A549 (cell line): ENCODE measurements at regions not wholly inside any gene's neighbourhood (a gene's known extent, or its start where the extent isn't known, plus 50 kb on each side); places are given as distances from the start of the nearest gene placed in this dataset.

Experiments used
- ATAC-seq, 2 experiments: fragments of 200-7000 bp in 1 of 2; fragments of >200 bp in 1 of 2; cut with Nextera tagmentation in 1 of 2; cut with Tn5 transposase in 1 of 2; 3 replicates each; pipeline versions ENCODE4 v1.8.0 to v1.9.1; 2018 to 2020; ENCODE audit warnings: mild to moderate bottlenecking in 1 of 2, moderate library complexity in 1 of 2
- CTCF ChIA-PET: fragments of 300-600 bp; sonication (Branson Sonifier 250); formaldehyde crosslinking; extraction: SDS; loops from one replicate; lab custom pipeline; 2021; ENCODE audit warnings: antibody characterized with exemption, inconsistent platforms; lab: Yijun Ruan, JAX
- POLR2A ChIA-PET: fragments of 350-600 bp; formaldehyde crosslinking; extraction: SDS; loops from one replicate; lab custom pipeline; 2021; ENCODE audit warnings: antibody characterized with exemption, inconsistent platforms; lab: Yijun Ruan, JAX
- DNase-seq, 2 experiments: peaks; one replicate each; pipeline versions ENCODE4 v3.0.0 to v3.0.0-alpha.2; 2011 to 2016; ENCODE audit warnings: low read depth in 1 of 2, low spot score in 1 of 2
- FAIRE-seq: peaks from 2 replicates; lab custom pipeline; 2011; peaks lifted over from hg19 to GRCh38; lab: Jason Lieb, UNC
- H3K27ac ChIP-seq, 2 experiments: fragments of >200 bp; sonication (Bioruptor Twin); formaldehyde crosslinking; 3 replicates each; pipeline ENCODE4 v1.5.1; 2016 to 2017
- H3K4me1 ChIP-seq: fragments of >200 bp; sonication (Bioruptor Twin); formaldehyde crosslinking; 3 replicates; pipeline ENCODE4 v1.6.1; 2016
- H3K4me2 ChIP-seq: fragments of >200 bp; sonication (Bioruptor Twin); formaldehyde crosslinking; 3 replicates; pipeline ENCODE4 v1.6.1; 2016
- H3K4me3 ChIP-seq: fragments of >200 bp; sonication (Bioruptor Twin); formaldehyde crosslinking; 3 replicates; pipeline ENCODE4 v1.5.1; 2016
- H3K9me3 ChIP-seq: fragments of >200 bp; sonication (Bioruptor Twin); formaldehyde crosslinking; 3 replicates; pipeline ENCODE4 v1.6.1; 2016
- ATOH8 ChIP-seq: fragments of 250-450 bp; sonication (Bioruptor Pico); IDR thresholded peaks from 2 replicates; pipeline ENCODE4 v1.5.0; 2020; ENCODE audit warnings: low read depth, mild to moderate bottlenecking, moderate library complexity
- BCL3 ChIP-seq: fragments of >200 bp; sonication (Bioruptor Twin); formaldehyde crosslinking; IDR thresholded peaks from 3 replicates; pipeline ENCODE4 v1.6.1; 2016
- BHLHE40 ChIP-seq: IDR thresholded peaks from 2 replicates; pipeline ENCODE4 v1.6.1; 2012; ENCODE audit warnings: low read depth, low read length, inconsistent platforms
- CBX8 ChIP-seq: fragments of 200-600 bp; sonication (generic); IDR thresholded peaks from 2 replicates; pipeline ENCODE4 v1.6.1; 2016
- EHMT2 ChIP-seq: fragments of 200-600 bp; sonication (generic); IDR thresholded peaks from 2 replicates; pipeline ENCODE4 v1.6.1; 2016; ENCODE audit warnings: antibody characterized with exemption, low read depth, mild to moderate bottlenecking, moderate library complexity
- ELK1 ChIP-seq: fragments of 150-350 bp; IDR thresholded peaks from 2 replicates; pipeline ENCODE4 v1.6.1; 2014; ENCODE audit warnings: low read depth, mild to moderate bottlenecking, low read length
- FOXS1 ChIP-seq: fragments of 250-450 bp; sonication (Bioruptor Pico); IDR thresholded peaks from 2 replicates; pipeline ENCODE4 v1.5.0; 2020; ENCODE audit warnings: mild to moderate bottlenecking, moderate library complexity
- GATA3 ChIP-seq: IDR thresholded peaks from 2 replicates; pipeline ENCODE4 v1.6.1; 2012; ENCODE audit warnings: borderline replicate concordance
- HEYL ChIP-seq: fragments of 250-450 bp; sonication (Bioruptor Pico); IDR thresholded peaks from 2 replicates; pipeline ENCODE4 v1.8.0; 2021; ENCODE audit warnings: mild to moderate bottlenecking, moderate library complexity
- HOXB13 ChIP-seq: fragments of 250-450 bp; sonication (Bioruptor Pico); IDR thresholded peaks from 2 replicates; pipeline ENCODE4 v1.5.0; 2020; ENCODE audit warnings: low read depth, mild to moderate bottlenecking, moderate library complexity
- JUN ChIP-seq, 2 experiments: fragments of >200 bp; sonication (Bioruptor Twin); formaldehyde crosslinking; IDR thresholded peaks; 2 replicates in 1 of 2; 3 replicates in 1 of 2; pipeline ENCODE4 v1.6.1; 2016 to 2017
- JUNB ChIP-seq: fragments of >200 bp; sonication (Bioruptor Twin); formaldehyde crosslinking; IDR thresholded peaks from 2 replicates; pipeline ENCODE4 v1.6.1; 2016
- MAX ChIP-seq: IDR thresholded peaks from 2 replicates; pipeline ENCODE4 v1.6.1; 2012
- NFE2L2 ChIP-seq: fragments of 150-350 bp; conservative IDR thresholded peaks from 2 replicates; pipeline ENCODE4 v1.6.1; 2014; ENCODE audit warnings: low read length
- NPAS2 ChIP-seq: fragments of 250-450 bp; sonication (Bioruptor Pico); IDR thresholded peaks from 2 replicates; pipeline ENCODE4 v1.8.0; 2022; ENCODE audit warnings: mild to moderate bottlenecking, moderate library complexity, borderline replicate concordance
- NR3C1 ChIP-seq: fragments of >200 bp; sonication (Bioruptor Twin); formaldehyde crosslinking; IDR thresholded peaks from 3 replicates; pipeline ENCODE4 v1.6.1; 2017
- POLR2AphosphoS2 ChIP-seq: conservative IDR thresholded peaks from 2 replicates; pipeline ENCODE4 v1.6.1; 2012; ENCODE audit warnings: low read length, improper control_type of control experiment, inconsistent platforms
- RAD21 ChIP-seq, 2 experiments: fragments of >200 bp in 1 of 2; sonication (Bioruptor Twin) in 1 of 2; formaldehyde crosslinking in 1 of 2; IDR thresholded peaks in 1 of 2; conservative IDR thresholded peaks in 1 of 2; 2 replicates in 1 of 2; 3 replicates in 1 of 2; pipeline ENCODE4 v1.6.1; 2012 to 2018; ENCODE audit warnings: inconsistent platforms in 1 of 2
- RARB ChIP-seq: fragments of 250-450 bp; sonication (Bioruptor Pico); IDR thresholded peaks from 2 replicates; pipeline ENCODE4 v1.8.0; 2021; ENCODE audit warnings: mild to moderate bottlenecking, moderate library complexity
- RCOR1 ChIP-seq: fragments of 150-350 bp; IDR thresholded peaks from 2 replicates; pipeline ENCODE4 v1.6.1; 2014; ENCODE audit warnings: antibody characterized with exemption, low read length, low read depth
- RFX5 ChIP-seq: fragments of 450-650 bp; IDR thresholded peaks from 2 replicates; pipeline ENCODE4 v1.7.1; 2014; ENCODE audit warnings: antibody characterized with exemption, mild to moderate bottlenecking, moderate library complexity
- SMC3 ChIP-seq: fragments of >200 bp; sonication (Bioruptor Twin); formaldehyde crosslinking; IDR thresholded peaks from 3 replicates; pipeline ENCODE4 v1.6.1; 2018; ENCODE audit warnings: inconsistent platforms
- TP53 ChIP-seq: fragments of 250-450 bp; sonication (Bioruptor Pico); IDR thresholded peaks from 2 replicates; pipeline ENCODE4 v1.5.0; 2021; ENCODE audit warnings: mild to moderate bottlenecking, moderate library complexity
- ZC3H11A ChIP-seq: fragments of 450-650 bp; IDR thresholded peaks from 2 replicates; pipeline ENCODE4 v1.6.1; 2014; ENCODE audit warnings: antibody characterized with exemption, mild to moderate bottlenecking
- ZSCAN20 ChIP-seq: fragments of 250-450 bp; sonication (Bioruptor Pico); IDR thresholded peaks from 2 replicates; pipeline ENCODE4 v1.8.0; 2022; ENCODE audit warnings: mild to moderate bottlenecking, moderate library complexity
- WGBS: methylation state at CpG from one replicate; pipeline ENCODE4 v1.1.6; 2017; ENCODE audit errors: missing lambda C conversion rate; 5-methylcytosine and 5-hydroxymethylcytosine counted together

- ChIA-PET POLR2A (no interaction called here), CTCF (no interaction called here)
- WGBS, result 33% methylated on average over 3 of the region's 3 CpGs
- Histone ChIP-seq H3K4me3 (no peak overlapping the region), H3K4me2 (no peak overlapping the region), H3K27ac (no peak overlapping the region), H3K9me3 (no peaks in the 10 kb centered on the region), H3K4me1 (no peaks in the 10 kb centered on the region)
- DNase-seq, result no peak
- ATAC-seq, result no peak
- FAIRE-seq, result no peak
- TF ChIP-seq POLR2AphosphoS2 (no peak), EHMT2 (no peak), CBX8 (no peak), BCL3 (no peak), TP53 (CRISPR knock-in tag) (no peak), ELK1 (no peak), RCOR1 (no peak), BHLHE40 (no peak), SMC3 (no peak), NR3C1 (no peak)
Observed at GRCh38 chr2:129752176-129752575, 227.3 kb upstream of the RAB6C start.

GRCh38 chr2:129752686-129753085, 226.8 kb upstream of the RAB6C start:
- ATAC-seq (no peak), DNase-seq (no peak), FAIRE-seq (no peak)
- POLR2A ChIA-PET, result no interaction called here
- Histone ChIP-seq H3K27ac (no peak overlapping the region), H3K9me3 (no peaks in the 10 kb centered on the region), H3K4me2 (no peak overlapping the region), H3K4me1 (no peaks in the 10 kb centered on the region), H3K4me3 (no peak overlapping the region)
- TF ChIP-seq RFX5 (no peak), NPAS2 (CRISPR knock-in tag) (no peak), GATA3 (no peak), ATOH8 (CRISPR knock-in tag) (no peak), NFE2L2 (no peak), MAX (no peak), EHMT2 (no peak), ZSCAN20 (CRISPR knock-in tag) (no peak), ZC3H11A (no peak), HOXB13 (CRISPR knock-in tag) (no peak), RARB (CRISPR knock-in tag) (no peak), JUN (IDR thresholded peaks at IDR 0.05) (no peak), RAD21 (conservative IDR thresholded peaks at IDR 0.05 in 1 of 2, IDR thresholded peaks at IDR 0.05 in 1 of 2) (no peak), JUNB (no peak), FOXS1 (CRISPR knock-in tag) (no peak), HEYL (no peak)
- 41% methylated on average over 10 of the region's 10 CpGs for WGBS
- CTCF ChIA-PET, result interaction anchor here (1.1 kb wide), 1 partner anchor 8 kb away, joined by 4 read pairs; no protein-coding TSS in a partner anchor
